BLaER1 (cell line): ENCODE measurements at regions not wholly inside any gene's neighbourhood (a gene's known extent, or its start where the extent isn't known, plus 50 kb on each side); places are given as distances from the start of the nearest gene placed in this dataset.
"Not testable (repeated sequence)": the region's sequence is repeated elsewhere in the genome, so short reads cannot be mapped to it uniquely, and the experiment has no call there.

Source experiments
- H3K27ac ChIP-seq: shearing (Covaris generic); formaldehyde crosslinking; 2 replicates; pipeline ENCODE4 v1.8.1; 2022
- H3K27me3 ChIP-seq: shearing (Covaris generic); formaldehyde crosslinking; 2 replicates; pipeline ENCODE4 v1.8.1; 2022
- H3K36me3 ChIP-seq: shearing (Covaris generic); formaldehyde crosslinking; 2 replicates; pipeline ENCODE4 v1.8.1; 2022
- H3K4me1 ChIP-seq: shearing (Covaris generic); formaldehyde crosslinking; 2 replicates; pipeline ENCODE4 v1.8.1; 2022
- H3K4me2 ChIP-seq: shearing (Covaris generic); formaldehyde crosslinking; 2 replicates; pipeline ENCODE4 v1.8.1; 2022
- H3K4me3 ChIP-seq: shearing (Covaris generic); formaldehyde crosslinking; 2 replicates; pipeline ENCODE4 v1.8.1; 2022
- H3K9ac ChIP-seq: shearing (Covaris generic); formaldehyde crosslinking; 2 replicates; pipeline ENCODE4 v1.8.1; 2022
- H3K9me3 ChIP-seq: shearing (Covaris generic); formaldehyde crosslinking; 2 replicates; pipeline ENCODE4 v1.8.1; 2022
- H4K20me1 ChIP-seq: shearing (Covaris generic); formaldehyde crosslinking; 2 replicates; pipeline ENCODE4 v1.8.1; 2022
- Cebpa-rat ChIP-seq: shearing (Covaris generic); IDR thresholded peaks from 2 replicates; pipeline ENCODE4 v1.8.1; 2022

- no peak for TF ChIP-seq Cebpa-rat
- no peaks in the 10 kb centered on the region for H3K27me3 ChIP-seq
- no peaks in the 10 kb centered on the region for H3K36me3 ChIP-seq
- H3K4me1 ChIP-seq = peaks cover 38% of the 10 kb centered on the region
- H3K4me3 ChIP-seq = no peak overlapping the region
- H4K20me1 ChIP-seq = no peaks in the 10 kb centered on the region
- no peak overlapping the region for H3K9ac ChIP-seq
- H3K4me2 ChIP-seq = peak overlapping the region; percentile 61; the same call in 1 of the 2 replicates
- peaks cover 6% of the 10 kb centered on the region; the same call in 1 of the 2 replicates for H3K9me3 ChIP-seq
- H3K27ac ChIP-seq = peak overlapping the region; percentile 79
These were observed 122.4 kb upstream of the OPCML start for GRCh38 chr11:133654630-133655212.

GRCh38 chr11:133653336-133653735 lies 121.0 kb upstream of the OPCML start:
- Histone ChIP-seq H3K9me3 (peaks cover 6% of the 10 kb centered on the region; the same call in 1 of the 2 replicates), H3K27ac (no peak overlapping the region), H3K4me1 (peaks cover 29% of the 10 kb centered on the region), H3K36me3 (no peaks in the 10 kb centered on the region), H3K9ac (no peak overlapping the region), H4K20me1 (no peaks in the 10 kb centered on the region), H3K4me3 (no peak overlapping the region), H3K4me2 (no peak overlapping the region), H3K27me3 (no peaks in the 10 kb centered on the region)
- TF ChIP-seq Cebpa-rat = no peak

DNA sequence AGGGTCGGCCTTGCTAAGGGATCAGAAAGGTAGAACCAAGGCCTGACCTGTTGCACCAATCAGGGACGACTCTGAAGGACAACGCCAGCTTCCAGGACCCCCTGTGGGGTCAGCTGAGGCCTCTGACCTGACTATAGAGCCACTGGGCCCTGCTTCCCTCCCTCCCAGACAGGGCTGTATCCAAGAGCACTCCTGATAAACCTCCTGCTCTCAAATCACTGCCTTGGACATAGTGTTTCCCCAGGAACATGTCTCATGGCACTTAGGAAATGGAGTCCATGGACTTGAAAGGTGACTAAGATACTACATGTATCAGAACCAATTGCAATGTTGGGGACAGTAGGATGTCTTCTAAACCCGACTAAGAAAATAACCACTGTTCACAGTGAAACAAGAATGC lies 117.8 kb upstream of the OPCML start:
- Histone ChIP-seq H3K4me1 (peaks cover 10% of the 10 kb centered on the region), H3K36me3 (no peaks in the 10 kb centered on the region), H4K20me1 (no peaks in the 10 kb centered on the region), H3K27ac (no peak overlapping the region), H3K9ac (no peak overlapping the region), H3K4me3 (no peak overlapping the region), H3K9me3 (no peaks in the 10 kb centered on the region), H3K27me3 (no peaks in the 10 kb centered on the region), H3K4me2 (no peak overlapping the region)
- TF ChIP-seq Cebpa-rat = no peak

GRCh38 chr11:133649040-133649439 lies 116.7 kb upstream of the OPCML start:
- no peak for TF ChIP-seq Cebpa-rat
- H3K4me2 ChIP-seq = no peak overlapping the region
- no peak overlapping the region for H3K9ac ChIP-seq
- H3K4me1 ChIP-seq = no peaks in the 10 kb centered on the region; the same call in 1 of the 2 replicates
- H4K20me1 ChIP-seq = no peaks in the 10 kb centered on the region
- no peak overlapping the region for H3K4me3 ChIP-seq
- no peaks in the 10 kb centered on the region for H3K36me3 ChIP-seq
- no peak overlapping the region for H3K27ac ChIP-seq
- H3K27me3 ChIP-seq = no peaks in the 10 kb centered on the region
- no peaks in the 10 kb centered on the region for H3K9me3 ChIP-seq

- Histone ChIP-seq H3K9ac (no peak overlapping the region), H3K9me3 (no peaks in the 10 kb centered on the region), H3K36me3 (no peaks in the 10 kb centered on the region), H3K4me1 (peaks cover 6% of the 10 kb centered on the region), H3K4me2 (no peak overlapping the region), H4K20me1 (no peaks in the 10 kb centered on the region), H3K27me3 (no peaks in the 10 kb centered on the region), H3K4me3 (no peak overlapping the region), H3K27ac (no peak overlapping the region)
- TF ChIP-seq Cebpa-rat = no peak
These were observed 107.1 kb upstream of the OPCML start for GRCh38 chr11:133639408-133639807.

- H4K20me1 ChIP-seq = no peaks in the 10 kb centered on the region
- no peak overlapping the region for H3K9ac ChIP-seq
- H3K27ac ChIP-seq = no peak overlapping the region
- no peak overlapping the region for H3K4me3 ChIP-seq
- TF ChIP-seq Cebpa-rat = no peak
- H3K4me1 ChIP-seq = peaks cover 6% of the 10 kb centered on the region
- no peaks in the 10 kb centered on the region for H3K9me3 ChIP-seq
- no peaks in the 10 kb centered on the region for H3K27me3 ChIP-seq
- no peak overlapping the region for H3K4me2 ChIP-seq
- H3K36me3 ChIP-seq = no peaks in the 10 kb centered on the region
These were observed 106.6 kb upstream of the OPCML start for GRCh38 chr11:133638921-133639320.

- no peak for TF ChIP-seq Cebpa-rat
- Histone ChIP-seq H3K4me3 (no peak overlapping the region), H3K27me3 (no peaks in the 10 kb centered on the region), H3K9ac (no peak overlapping the region), H3K9me3 (no peaks in the 10 kb centered on the region), H3K4me2 (no peak overlapping the region), H3K27ac (no peak overlapping the region), H3K4me1 (peaks cover 6% of the 10 kb centered on the region), H4K20me1 (no peaks in the 10 kb centered on the region), H3K36me3 (no peaks in the 10 kb centered on the region)
These were observed 104.5 kb upstream of the OPCML start for GRCh38 chr11:133636711-133637355.

DNA sequence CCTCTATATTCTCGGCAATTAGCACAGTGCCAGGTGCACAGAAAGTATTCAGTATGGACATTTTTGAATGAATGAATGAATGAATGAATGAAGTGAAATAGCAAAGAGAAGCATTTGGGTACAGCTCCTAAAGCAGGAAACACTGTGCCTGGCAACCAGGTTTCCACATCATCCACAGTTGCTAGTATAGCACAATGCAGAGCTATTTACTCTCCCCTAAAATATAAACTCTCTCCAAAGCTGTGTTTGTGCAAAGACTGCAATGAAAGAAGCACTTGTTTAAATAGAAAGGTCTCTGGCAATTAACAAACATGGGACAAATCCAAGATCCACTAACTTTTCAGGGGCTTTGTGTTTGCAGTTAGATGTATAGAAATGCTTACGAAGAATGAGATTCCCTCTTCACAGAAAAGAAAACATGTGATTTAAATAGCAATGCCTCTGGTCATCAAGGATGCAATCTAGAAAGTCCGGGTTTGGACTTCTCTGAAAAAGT lies 103.0 kb upstream of the OPCML start:
- Histone ChIP-seq H3K9ac (no peak overlapping the region), H3K36me3 (no peaks in the 10 kb centered on the region), H4K20me1 (no peaks in the 10 kb centered on the region), H3K4me3 (no peak overlapping the region), H3K4me2 (no peak overlapping the region), H3K4me1 (peaks cover 6% of the 10 kb centered on the region), H3K9me3 (no peaks in the 10 kb centered on the region), H3K27me3 (no peaks in the 10 kb centered on the region), H3K27ac (no peak overlapping the region)
- TF ChIP-seq Cebpa-rat = no peak

GRCh38 chr11:133628371-133628770 lies 96.1 kb upstream of the OPCML start:
- not testable (repeated sequence) for H4K20me1 ChIP-seq, H3K4me3 ChIP-seq, H3K4me1 ChIP-seq, H3K9me3 ChIP-seq, H3K9ac ChIP-seq, H3K27me3 ChIP-seq, H3K27ac ChIP-seq, H3K36me3 ChIP-seq, H3K4me2 ChIP-seq

DNA sequence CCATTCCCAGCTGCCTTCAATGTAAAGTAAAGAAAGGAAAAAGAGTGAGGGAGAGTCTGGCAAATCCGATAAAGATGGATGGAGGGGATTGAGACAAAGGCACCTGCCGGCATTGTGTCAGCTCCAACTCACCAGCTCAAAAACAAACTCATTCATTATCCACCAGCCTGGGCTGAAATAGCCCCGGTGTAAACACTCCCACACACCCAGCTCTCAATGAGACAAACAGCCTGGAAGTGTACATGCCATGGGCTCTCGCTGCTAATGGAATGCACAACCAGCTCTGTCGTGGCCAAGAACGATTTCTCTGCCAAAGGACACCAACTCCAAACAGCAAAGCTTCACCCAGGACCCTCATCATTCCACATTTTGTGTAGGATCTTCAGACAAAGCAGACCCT lies 89.3 kb upstream of the OPCML start:
- Histone ChIP-seq H3K36me3 (no peaks in the 10 kb centered on the region), H3K4me2 (no peak overlapping the region), H3K4me3 (no peak overlapping the region), H3K27ac (no peak overlapping the region), H3K9me3 (peaks cover 4% of the 10 kb centered on the region; the same call in 1 of the 2 replicates), H3K9ac (no peak overlapping the region), H3K27me3 (no peaks in the 10 kb centered on the region), H3K4me1 (no peaks in the 10 kb centered on the region), H4K20me1 (no peaks in the 10 kb centered on the region)
- no peak for TF ChIP-seq Cebpa-rat
